Activated naive CD4-positive, alpha-beta T cell treated with anti-CD3 and anti-CD28 coated beads for 36 hours (primary cell): ENCODE measurements at regions not wholly inside any gene's neighbourhood (a gene's known extent, or its start where the extent isn't known, plus 50 kb on each side); places are given as distances from the start of the nearest gene placed in this dataset.
A peak's percentile ranks its signal among the peaks of the same experiment; 100 is the strongest.

Experiments
- CTCF ChIA-PET: fragments of 350-600 bp; sonication (Branson Sonifier 250); formaldehyde crosslinking; loops from one replicate; lab custom pipeline; 2021; ENCODE audit warnings: antibody characterized with exemption; lab: Charles Lee
- DNase-seq: peaks from one replicate; pipeline ENCODE4 v3.0.0-alpha.2; 2020
- H3K27ac Mint-ChIP-seq: one replicate; pipeline ENCODE4 v1.8.0; 2021; ENCODE audit warnings: mild to moderate bottlenecking, mixed read lengths
- H3K27me3 Mint-ChIP-seq: one replicate; pipeline ENCODE4 v1.8.0; 2021; ENCODE audit warnings: low read depth, mixed read lengths
- H3K36me3 Mint-ChIP-seq: one replicate; pipeline ENCODE4 v1.8.0; 2021; ENCODE audit warnings: low read depth, mixed read lengths
- H3K4me1 Mint-ChIP-seq: one replicate; pipeline ENCODE4 v1.8.0; 2021; ENCODE audit warnings: low read depth, mixed read lengths
- H3K4me3 Mint-ChIP-seq: one replicate; pipeline ENCODE4 v1.8.0; 2021; ENCODE audit warnings: mild to moderate bottlenecking, moderate library complexity, mixed read lengths
- H3K9me3 Mint-ChIP-seq: one replicate; pipeline ENCODE4 v1.8.0; 2021; ENCODE audit warnings: mixed read lengths
- intact Hi-C: fragments of 100-400 bp; cut with micrococcal nuclease; formaldehyde crosslinking; loops from one replicate; pipeline ENCODE4 v1.15.1; 2023

- intact Hi-C loops, result no loop called here
- Mint-ChIP-seq H3K4me1 (no peaks in the 10 kb centered on the region), H3K36me3 (no peaks in the 10 kb centered on the region), H3K27ac (no peak overlapping the region), H3K9me3 (peaks cover 3% of the 10 kb centered on the region), H3K27me3 (peaks cover under 1% of the 10 kb centered on the region), H3K4me3 (no peak overlapping the region)
- DNase-seq, result no peak
- CTCF ChIA-PET, result interaction anchor here (0.7 kb wide), 1 partner anchor 27 kb away, joined by 4 read pairs; no protein-coding TSS in a partner anchor
Observed at GRCh38 chr3:193991666-193992424, 144.1 kb upstream of the HES1 start.

- H3K27me3 Mint-ChIP-seq, result peaks cover 2% of the 10 kb centered on the region
- no peak for DNase-seq
- peaks cover 3% of the 10 kb centered on the region for H3K9me3 Mint-ChIP-seq
- no peaks in the 10 kb centered on the region for H3K4me1 Mint-ChIP-seq
- CTCF ChIA-PET, result interaction anchor here (0.7 kb wide), 1 partner anchor 27 kb away, joined by 4 read pairs; no protein-coding TSS in a partner anchor
- H3K27ac Mint-ChIP-seq, result no peak overlapping the region
- intact Hi-C loops, result no loop called here
- H3K36me3 Mint-ChIP-seq, result no peaks in the 10 kb centered on the region
- no peak overlapping the region for H3K4me3 Mint-ChIP-seq
Observed at GRCh38 chr3:193992425-193993037, 143.4 kb upstream of the HES1 start.

GRCh38 chr3:193996221-193996620, 139.7 kb upstream of the HES1 start:
- no peaks in the 10 kb centered on the region for H3K36me3 Mint-ChIP-seq
- H3K4me1 Mint-ChIP-seq, result no peaks in the 10 kb centered on the region
- no peak overlapping the region for H3K4me3 Mint-ChIP-seq
- intact Hi-C loops, result no loop called here
- no peaks in the 10 kb centered on the region for H3K9me3 Mint-ChIP-seq
- peaks cover 2% of the 10 kb centered on the region for H3K27me3 Mint-ChIP-seq
- no peak overlapping the region for H3K27ac Mint-ChIP-seq
- DNase-seq, result no peak
- CTCF ChIA-PET, result no interaction called here

GRCh38 chr3:193996641-193997089, 139.3 kb upstream of the HES1 start:
- peaks cover 4% of the 10 kb centered on the region for H3K27me3 Mint-ChIP-seq
- H3K27ac Mint-ChIP-seq, result no peak overlapping the region
- DNase-seq, result no peak
- H3K4me1 Mint-ChIP-seq, result peaks cover 2% of the 10 kb centered on the region
- H3K36me3 Mint-ChIP-seq, result no peaks in the 10 kb centered on the region
- intact Hi-C loops, result no loop called here
- CTCF ChIA-PET, result no interaction called here
- H3K4me3 Mint-ChIP-seq, result no peak overlapping the region
- no peaks in the 10 kb centered on the region for H3K9me3 Mint-ChIP-seq

GRCh38 chr3:193997228-193998122, 138.5 kb upstream of the HES1 start:
- peaks cover 12% of the 10 kb centered on the region for H3K27me3 Mint-ChIP-seq
- no peaks in the 10 kb centered on the region for H3K36me3 Mint-ChIP-seq
- H3K9me3 Mint-ChIP-seq, result no peaks in the 10 kb centered on the region
- CTCF ChIA-PET, result no interaction called here
- no peak overlapping the region for H3K4me3 Mint-ChIP-seq
- peaks cover 3% of the 10 kb centered on the region for H3K4me1 Mint-ChIP-seq
- intact Hi-C loops, result no loop called here
- DNase-seq, result no peak
- no peak overlapping the region for H3K27ac Mint-ChIP-seq

GRCh38 chr3:193998123-193998448, 137.9 kb upstream of the HES1 start:
- CTCF ChIA-PET, result no interaction called here
- intact Hi-C loops, result no loop called here
- H3K27ac Mint-ChIP-seq, result no peak overlapping the region

GRCh38 chr3:193998628-193999195, 137.2 kb upstream of the HES1 start:
- CTCF ChIA-PET, result no interaction called here
- H3K36me3 Mint-ChIP-seq, result no peaks in the 10 kb centered on the region
- H3K27ac Mint-ChIP-seq, result no peak overlapping the region
- peaks cover 9% of the 10 kb centered on the region for H3K4me1 Mint-ChIP-seq
- no peaks in the 10 kb centered on the region for H3K9me3 Mint-ChIP-seq
- no peak overlapping the region for H3K4me3 Mint-ChIP-seq
- H3K27me3 Mint-ChIP-seq, result peaks cover 18% of the 10 kb centered on the region
- no peak for DNase-seq
- intact Hi-C loops, result no loop called here

More at GRCh38 chr3:193998123-193998448, 137.9 kb upstream of the HES1 start:
- Mint-ChIP-seq H3K36me3 (no peaks in the 10 kb centered on the region), H3K9me3 (no peaks in the 10 kb centered on the region), H3K4me3 (no peak overlapping the region), H3K4me1 (peaks cover 4% of the 10 kb centered on the region), H3K27me3 (peaks cover 13% of the 10 kb centered on the region)
- DNase-seq, result no peak

- H3K27ac Mint-ChIP-seq, result no peak overlapping the region
- intact Hi-C loops, result no loop called here
- H3K27me3 Mint-ChIP-seq, result peaks cover 23% of the 10 kb centered on the region
- H3K36me3 Mint-ChIP-seq, result no peaks in the 10 kb centered on the region
- H3K4me1 Mint-ChIP-seq, result peaks cover 9% of the 10 kb centered on the region
- CTCF ChIA-PET, result interaction anchor here (0.6 kb wide), 1 partner anchor 304 kb away, joined by 4 read pairs; no protein-coding TSS in a partner anchor
- H3K4me3 Mint-ChIP-seq, result no peak overlapping the region
- DNase-seq, result no peak
- H3K9me3 Mint-ChIP-seq, result no peaks in the 10 kb centered on the region
Observed at GRCh38 chr3:194000100-194000499, 135.8 kb upstream of the HES1 start.

- H3K4me3 Mint-ChIP-seq, result no peak overlapping the region
- no peak overlapping the region for H3K27ac Mint-ChIP-seq
- H3K9me3 Mint-ChIP-seq, result no peaks in the 10 kb centered on the region
- DNase-seq, result no peak
- intact Hi-C loops, result no loop called here
- no peaks in the 10 kb centered on the region for H3K36me3 Mint-ChIP-seq
- H3K27me3 Mint-ChIP-seq, result peaks cover 23% of the 10 kb centered on the region
- H3K4me1 Mint-ChIP-seq, result peaks cover 9% of the 10 kb centered on the region
- CTCF ChIA-PET, result interaction anchor here (0.6 to 0.7 kb wide), 2 partner anchors 72 to 304 kb away, joined by 3 to 4 read pairs; no protein-coding TSS in a partner anchor
Observed at GRCh38 chr3:194000712-194001111, 135.2 kb upstream of the HES1 start.

- no peak overlapping the region for H3K4me3 Mint-ChIP-seq
- CTCF ChIA-PET, result no interaction called here
- H3K36me3 Mint-ChIP-seq, result no peaks in the 10 kb centered on the region
- intact Hi-C loops, result no loop called here
- H3K9me3 Mint-ChIP-seq, result no peaks in the 10 kb centered on the region
- H3K27me3 Mint-ChIP-seq, result peaks cover 22% of the 10 kb centered on the region
- DNase-seq, result no peak
- H3K4me1 Mint-ChIP-seq, result peaks cover 9% of the 10 kb centered on the region
- no peak overlapping the region for H3K27ac Mint-ChIP-seq
Observed at GRCh38 chr3:194001728-194002459, 134.1 kb upstream of the HES1 start.

GRCh38 chr3:194003114-194004057, 132.6 kb upstream of the HES1 start:
- DNase-seq, result peak; percentile 57
- CTCF ChIA-PET, result interaction anchor here (0.6 to 1.3 kb wide), 4 partner anchors 223 to 338 kb away, joined by 3 to 6 read pairs (median 4); no protein-coding TSS in a partner anchor
- Mint-ChIP-seq H3K4me3 (peak overlapping the region; percentile 27), H3K4me1 (peaks cover 9% of the 10 kb centered on the region), H3K27ac (no peak overlapping the region), H3K9me3 (no peaks in the 10 kb centered on the region), H3K27me3 (peaks cover 21% of the 10 kb centered on the region), H3K36me3 (no peaks in the 10 kb centered on the region)
- intact Hi-C loops, result no loop called here
